GM23338 (cell line): ENCODE measurements at regions not wholly inside any gene's neighbourhood (a gene's known extent, or its start where the extent isn't known, plus 50 kb on each side); places are given as distances from the start of the nearest gene placed in this dataset.

ENCODE experiments used
- ETS1 ChIP-seq: IDR thresholded peaks from 2 replicates; pipeline ENCODE4 v1.6.1; 2016; ENCODE audit warnings: antibody characterized with exemption
- EZH2 ChIP-seq: fragments of 200-600 bp; sonication (generic); IDR thresholded peaks from one replicate; pipeline ENCODE4 v1.8.0; 2017; ENCODE audit warnings: antibody characterized with exemption, mild to moderate bottlenecking, low read depth; ENCODE audit not compliant: unreplicated experiment
- POLR2AphosphoS5 ChIP-seq: IDR thresholded peaks from 2 replicates; pipeline ENCODE4 v1.6.1; 2016; ENCODE audit warnings: antibody characterized with exemption, low read depth
- REST ChIP-seq: IDR thresholded peaks from one replicate; pipeline ENCODE4 v1.6.1; 2018; ENCODE audit warnings: antibody characterized with exemption; ENCODE audit not compliant: unreplicated experiment
- STAT1 ChIP-seq: IDR thresholded peaks from one replicate; pipeline ENCODE4 v1.6.1; 2016; ENCODE audit warnings: antibody characterized with exemption; ENCODE audit not compliant: unreplicated experiment
- TF ChIP-seq, protein P1 (sequence below): fragments of 250-450 bp; sonication (Bioruptor Pico); IDR thresholded peaks from 2 replicates; pipeline ENCODE4 v1.5.0; 2020; ENCODE audit warnings: mild to moderate bottlenecking, moderate library complexity

- TF ChIP-seq, protein P1, sequence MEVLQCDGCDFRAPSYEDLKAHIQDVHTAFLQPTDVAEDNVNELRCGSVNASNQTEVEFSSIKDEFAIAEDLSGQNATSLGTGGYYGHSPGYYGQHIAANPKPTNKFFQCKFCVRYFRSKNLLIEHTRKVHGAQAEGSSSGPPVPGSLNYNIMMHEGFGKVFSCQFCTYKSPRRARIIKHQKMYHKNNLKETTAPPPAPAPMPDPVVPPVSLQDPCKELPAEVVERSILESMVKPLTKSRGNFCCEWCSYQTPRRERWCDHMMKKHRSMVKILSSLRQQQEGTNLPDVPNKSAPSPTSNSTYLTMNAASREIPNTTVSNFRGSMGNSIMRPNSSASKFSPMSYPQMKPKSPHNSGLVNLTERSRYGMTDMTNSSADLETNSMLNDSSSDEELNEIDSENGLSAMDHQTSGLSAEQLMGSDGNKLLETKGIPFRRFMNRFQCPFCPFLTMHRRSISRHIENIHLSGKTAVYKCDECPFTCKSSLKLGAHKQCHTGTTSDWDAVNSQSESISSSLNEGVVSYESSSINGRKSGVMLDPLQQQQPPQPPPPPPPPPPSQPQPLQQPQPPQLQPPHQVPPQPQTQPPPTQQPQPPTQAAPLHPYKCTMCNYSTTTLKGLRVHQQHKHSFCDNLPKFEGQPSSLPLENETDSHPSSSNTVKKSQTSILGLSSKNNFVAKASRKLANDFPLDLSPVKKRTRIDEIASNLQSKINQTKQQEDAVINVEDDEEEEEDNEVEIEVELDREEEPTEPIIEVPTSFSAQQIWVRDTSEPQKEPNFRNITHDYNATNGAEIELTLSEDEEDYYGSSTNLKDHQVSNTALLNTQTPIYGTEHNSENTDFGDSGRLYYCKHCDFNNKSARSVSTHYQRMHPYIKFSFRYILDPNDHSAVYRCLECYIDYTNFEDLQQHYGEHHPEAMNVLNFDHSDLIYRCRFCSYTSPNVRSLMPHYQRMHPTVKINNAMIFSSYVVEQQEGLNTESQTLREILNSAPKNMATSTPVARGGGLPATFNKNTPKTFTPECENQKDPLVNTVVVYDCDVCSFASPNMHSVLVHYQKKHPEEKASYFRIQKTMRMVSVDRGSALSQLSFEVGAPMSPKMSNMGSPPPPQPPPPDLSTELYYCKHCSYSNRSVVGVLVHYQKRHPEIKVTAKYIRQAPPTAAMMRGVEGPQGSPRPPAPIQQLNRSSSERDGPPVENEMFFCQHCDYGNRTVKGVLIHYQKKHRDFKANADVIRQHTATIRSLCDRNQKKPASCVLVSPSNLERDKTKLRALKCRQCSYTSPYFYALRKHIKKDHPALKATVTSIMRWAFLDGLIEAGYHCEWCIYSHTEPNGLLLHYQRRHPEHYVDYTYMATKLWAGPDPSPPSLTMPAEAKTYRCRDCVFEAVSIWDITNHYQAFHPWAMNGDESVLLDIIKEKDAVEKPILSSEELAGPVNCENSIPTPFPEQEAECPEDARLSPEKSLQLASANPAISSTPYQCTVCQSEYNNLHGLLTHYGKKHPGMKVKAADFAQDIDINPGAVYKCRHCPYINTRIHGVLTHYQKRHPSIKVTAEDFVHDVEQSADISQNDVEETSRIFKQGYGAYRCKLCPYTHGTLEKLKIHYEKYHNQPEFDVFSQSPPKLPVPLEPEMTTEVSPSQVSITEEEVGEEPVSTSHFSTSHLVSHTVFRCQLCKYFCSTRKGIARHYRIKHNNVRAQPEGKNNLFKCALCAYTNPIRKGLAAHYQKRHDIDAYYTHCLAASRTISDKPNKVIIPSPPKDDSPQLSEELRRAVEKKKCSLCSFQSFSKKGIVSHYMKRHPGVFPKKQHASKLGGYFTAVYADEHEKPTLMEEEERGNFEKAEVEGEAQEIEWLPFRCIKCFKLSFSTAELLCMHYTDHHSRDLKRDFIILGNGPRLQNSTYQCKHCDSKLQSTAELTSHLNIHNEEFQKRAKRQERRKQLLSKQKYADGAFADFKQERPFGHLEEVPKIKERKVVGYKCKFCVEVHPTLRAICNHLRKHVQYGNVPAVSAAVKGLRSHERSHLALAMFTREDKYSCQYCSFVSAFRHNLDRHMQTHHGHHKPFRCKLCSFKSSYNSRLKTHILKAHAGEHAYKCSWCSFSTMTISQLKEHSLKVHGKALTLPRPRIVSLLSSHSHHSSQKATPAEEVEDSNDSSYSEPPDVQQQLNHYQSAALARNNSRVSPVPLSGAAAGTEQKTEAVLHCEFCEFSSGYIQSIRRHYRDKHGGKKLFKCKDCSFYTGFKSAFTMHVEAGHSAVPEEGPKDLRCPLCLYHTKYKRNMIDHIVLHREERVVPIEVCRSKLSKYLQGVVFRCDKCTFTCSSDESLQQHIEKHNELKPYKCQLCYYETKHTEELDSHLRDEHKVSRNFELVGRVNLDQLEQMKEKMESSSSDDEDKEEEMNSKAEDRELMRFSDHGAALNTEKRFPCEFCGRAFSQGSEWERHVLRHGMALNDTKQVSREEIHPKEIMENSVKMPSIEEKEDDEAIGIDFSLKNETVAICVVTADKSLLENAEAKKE (CRISPR knock-in tag): no peak
- TF ChIP-seq EZH2: no peak
- TF ChIP-seq STAT1: no peak
- TF ChIP-seq ETS1: no peak
- no peak for TF ChIP-seq POLR2AphosphoS5
- no peak for TF ChIP-seq REST
Observed at GRCh38 chr5:173399851-173400250, 71.6 kb upstream of the STC2 start (continued).
